GM04503 (cell line): ENCODE measurements at regions not wholly inside any gene's neighbourhood (a gene's known extent, or its start where the extent isn't known, plus 50 kb on each side); places are given as distances from the start of the nearest gene placed in this dataset.
A peak's percentile ranks its signal among the peaks of the same experiment; 100 is the strongest.
"Not testable (repeated sequence)": the region's sequence is repeated elsewhere in the genome, so short reads cannot be mapped to it uniquely, and the experiment has no call there.

Experiments used
- DNase-seq: peaks from one replicate; pipeline ENCODE4 v3.0.0-alpha.2; 2012; ENCODE audit warnings: low read depth

GRCh38 chr10:31124852-31125251 is 93.2 kb upstream of the ZNF438 start:
- no peak for DNase-seq

DNA sequence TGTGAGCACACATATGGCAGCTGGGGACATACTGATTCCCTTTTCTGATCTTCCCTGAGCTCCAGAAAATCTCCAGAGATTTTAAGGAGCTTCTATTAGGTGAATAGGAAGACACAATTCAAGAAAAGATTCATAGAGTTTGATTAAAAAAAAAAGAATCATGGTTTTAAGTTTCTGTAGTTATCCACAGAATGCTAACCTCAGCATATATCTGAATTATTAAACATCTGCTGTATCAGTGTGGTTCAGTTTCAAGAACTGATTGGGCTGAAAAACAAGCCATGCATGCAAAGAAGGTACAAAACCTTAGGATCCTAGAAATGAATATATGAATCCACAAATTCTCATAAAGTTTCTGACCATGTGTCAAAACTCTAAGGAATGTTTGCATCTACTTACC is 94.1 kb upstream of the ZNF438 start:
- DNase-seq, result no peak

- DNase-seq, result no peak
Observed at GRCh38 chr10:31126593-31126992, 94.9 kb upstream of the ZNF438 start.

- no peak for DNase-seq
Observed at GRCh38 chr10:31128536-31128935, 96.9 kb upstream of the ZNF438 start.

DNA sequence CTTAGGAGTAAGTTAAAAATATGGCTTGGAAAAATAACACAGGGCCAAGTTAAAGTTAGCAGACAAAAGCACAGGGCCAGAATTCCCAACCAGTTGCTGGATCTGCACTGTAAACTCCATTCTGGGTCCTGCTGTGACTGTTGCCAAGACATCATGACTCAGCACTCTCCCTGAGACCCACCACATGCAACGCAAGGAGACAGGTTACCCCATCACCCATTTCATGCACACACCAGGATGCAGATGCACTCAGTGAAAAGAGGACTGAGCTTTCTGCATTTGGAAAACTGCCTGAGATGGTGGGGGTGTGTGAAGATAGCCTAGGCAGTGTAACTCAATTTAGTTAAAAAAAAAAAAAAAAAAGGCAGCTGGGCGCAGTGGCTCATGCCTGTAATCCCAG is 97.6 kb upstream of the ZNF438 start:
- DNase-seq, result no peak

DNA sequence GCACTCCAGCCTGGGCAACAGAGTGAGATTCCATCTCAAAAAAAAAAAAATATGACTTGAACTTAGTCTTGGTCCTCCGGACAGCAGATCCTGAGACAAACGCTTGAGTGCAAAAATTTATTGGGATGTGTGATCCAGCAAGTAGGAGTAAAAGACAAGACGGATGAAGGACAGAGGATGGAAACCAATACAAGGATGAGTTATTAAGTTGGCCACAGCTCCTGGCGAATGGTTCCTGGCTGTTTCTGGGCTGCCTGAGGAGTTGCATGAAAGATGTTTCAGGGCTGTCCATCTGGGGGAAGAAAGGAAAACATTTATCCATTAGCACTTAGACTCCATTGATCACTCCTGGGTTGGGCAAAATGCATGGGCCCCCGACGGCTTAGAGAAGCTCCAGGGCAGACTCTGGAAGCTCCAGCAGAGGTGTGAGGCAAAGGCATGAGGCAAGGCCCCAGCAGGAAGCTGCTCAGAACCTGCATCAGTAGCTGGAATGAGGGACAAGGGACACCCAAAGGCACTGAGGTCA is 98.3 kb upstream of the ZNF438 start:
- DNase-seq, result no peak

GRCh38 chr10:31130406-31130805 is 98.7 kb upstream of the ZNF438 start:
- DNase-seq, result no peak

DNA sequence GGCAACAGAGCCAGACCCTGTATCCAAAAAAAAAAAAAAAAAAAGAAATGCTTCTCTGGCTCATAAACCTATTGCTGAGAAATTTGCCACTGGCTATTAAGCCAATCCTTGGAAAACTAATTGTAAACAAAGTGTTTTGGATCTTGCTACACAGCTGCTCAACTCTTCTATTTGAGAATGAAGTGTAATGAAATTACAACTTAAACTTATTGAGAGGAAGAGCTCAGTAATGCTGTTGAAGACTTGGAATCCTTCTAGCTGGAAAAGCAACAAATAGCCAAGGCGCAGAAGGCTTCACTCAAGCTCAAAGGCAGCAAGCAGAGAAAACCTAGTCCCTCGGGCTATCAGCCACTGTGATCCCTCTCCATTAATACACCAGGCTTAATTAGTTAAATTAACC is 99.6 kb upstream of the ZNF438 start:
- DNase-seq, result no peak

- no peak for DNase-seq
Observed at GRCh38 chr10:31132681-31133244, 101.1 kb upstream of the ZNF438 start.

GRCh38 chr10:31133251-31133791 is 101.7 kb upstream of the ZNF438 start:
- DNase-seq, result no peak

DNA sequence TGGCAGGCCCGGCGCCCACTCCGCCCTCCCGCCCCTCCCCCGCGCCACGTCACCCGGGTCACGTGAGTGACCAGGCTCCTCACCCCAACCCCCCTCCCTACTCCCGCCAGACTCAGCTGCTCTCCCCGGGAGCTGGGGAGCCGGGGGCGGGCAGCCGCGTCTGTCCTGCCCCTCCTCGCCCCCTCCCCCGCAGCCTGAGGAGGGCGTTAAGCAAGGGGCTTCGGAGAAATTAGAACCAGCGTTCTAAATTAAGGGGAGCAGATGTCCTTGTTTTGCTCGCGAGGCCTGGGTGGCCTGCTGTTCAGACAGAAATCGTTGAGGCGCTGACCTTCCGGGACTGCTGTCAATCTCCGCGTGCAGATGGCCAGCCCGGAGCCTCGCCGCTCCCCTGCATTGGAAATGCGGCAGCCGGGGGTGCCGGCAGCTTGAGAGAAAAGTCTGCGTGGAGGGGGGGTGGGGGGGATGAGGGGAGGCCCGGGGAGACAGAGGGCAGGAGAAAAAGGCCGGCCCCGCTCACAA is 102.2 kb upstream of the ZNF438 start:
- no peak for DNase-seq

GRCh38 chr10:31134311-31134952 is 102.8 kb upstream of the ZNF438 start:
- no peak for DNase-seq

- no peak for DNase-seq
Observed at GRCh38 chr10:31135171-31135570, 103.5 kb upstream of the ZNF438 start.

- DNase-seq, result not testable (repeated sequence)
Observed at GRCh38 chr10:31135791-31136190, 104.1 kb upstream of the ZNF438 start.

- DNase-seq, result no peak
Observed at GRCh38 chr10:31136386-31136785, 104.7 kb upstream of the ZNF438 start.

- no peak for DNase-seq
Observed at GRCh38 chr10:31136930-31137885, 105.5 kb upstream of the ZNF438 start.

- DNase-seq, result no peak
Observed at GRCh38 chr10:31138026-31138553, 106.4 kb upstream of the ZNF438 start.

DNA sequence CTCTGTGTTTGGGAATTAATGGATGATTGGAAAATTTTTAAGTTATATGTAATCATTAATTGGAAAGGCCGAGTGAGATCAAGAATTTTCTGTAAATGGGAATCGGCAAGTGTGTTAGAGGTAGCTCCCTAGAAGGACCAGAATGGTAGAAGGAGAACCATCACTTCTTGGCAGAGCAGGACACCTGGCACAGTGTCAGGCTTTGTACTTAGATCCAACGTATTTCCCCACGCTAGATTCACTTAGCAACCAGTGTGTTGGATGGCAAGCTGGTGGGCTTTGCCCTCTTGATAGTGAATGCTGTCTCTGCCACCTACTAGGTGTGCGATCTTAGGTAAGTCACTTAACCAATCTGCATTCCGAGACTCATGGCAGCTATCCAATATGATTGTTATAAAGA is 107.8 kb upstream of the ZNF438 start:
- DNase-seq, result no peak

DNA sequence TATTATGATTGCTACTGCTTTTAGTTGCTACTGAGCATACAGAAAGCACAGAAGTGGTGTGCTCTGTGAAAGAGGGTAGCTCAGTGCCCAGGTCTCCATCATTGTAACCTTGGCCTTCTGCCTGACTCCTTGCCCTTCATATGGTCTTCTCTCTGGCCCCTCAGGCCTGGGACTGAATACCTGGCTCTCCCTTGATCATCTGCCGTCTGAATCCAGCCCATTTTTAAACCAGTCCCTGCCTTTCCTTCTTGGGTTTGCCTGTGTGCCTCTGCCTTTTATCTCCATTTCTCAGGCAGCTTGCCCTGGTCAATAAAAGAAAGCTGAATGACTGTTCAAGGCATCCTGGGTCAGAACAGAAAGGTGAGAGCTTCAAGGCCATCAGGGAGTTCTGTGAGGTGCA is 109.1 kb upstream of the ZNF438 start:
- DNase-seq, result no peak

- peak; percentile 72 for DNase-seq
Observed at GRCh38 chr10:31142026-31142425, 110.4 kb upstream of the ZNF438 start.

GRCh38 chr10:31143331-31143935 is 111.8 kb upstream of the ZNF438 start:
- no peak for DNase-seq

GRCh38 chr10:31145986-31146385 is 114.3 kb upstream of the ZNF438 start:
- DNase-seq, result no peak
